PC-3 (cell line): ENCODE measurements at regions not wholly inside any gene's neighbourhood (a gene's known extent, or its start where the extent isn't known, plus 50 kb on each side); places are given as distances from the start of the nearest gene placed in this dataset.

Experiments used
- CTCF ChIP-seq: fragments of 300-600 bp; sonication (generic); conservative IDR thresholded peaks from 2 replicates; pipeline ENCODE4 v1.5.1; 2017; ENCODE audit warnings: antibody characterized with exemption, low read depth, mild to moderate bottlenecking, low read length
- EZH2 ChIP-seq: fragments of 300-600 bp; sonication (generic); IDR thresholded peaks from one replicate; pipeline ENCODE4 v1.6.1; 2017; ENCODE audit warnings: antibody characterized with exemption, mild to moderate bottlenecking, low read length; ENCODE audit not compliant: unreplicated experiment

GRCh38 chr6:97909380-97909779 is 626.4 kb upstream of the MMS22L start:
- TF ChIP-seq CTCF = no peak
- no peak for TF ChIP-seq EZH2
